Coronary artery (tissue), 2 donors: ENCODE measurements at regions not wholly inside any gene's neighbourhood (a gene's known extent, or its start where the extent isn't known, plus 50 kb on each side); places are given as distances from the start of the nearest gene placed in this dataset.

Experiments used
- DNase-seq: peaks from one replicate; pipeline ENCODE4 v3.0.0-alpha.2; 2017; ENCODE audit warnings: low spot score
- H3K27ac ChIP-seq, 2 donors: fragments of 200-600 bp; sonication (generic); one replicate each; pipeline ENCODE4 v1.5.1; 2016 to 2019
- H3K4me3 ChIP-seq: fragments of 200-600 bp; sonication (generic); 2 replicates; pipeline ENCODE4 v1.5.1; 2016; ENCODE audit warnings: mild to moderate bottlenecking, moderate library complexity
- CTCF ChIP-seq: fragments of 200-600 bp; sonication (generic); IDR thresholded peaks from one replicate; pipeline ENCODE4 v1.5.1; 2019; ENCODE audit warnings: antibody characterized with exemption

- DNase-seq, result no peak
- H3K27ac ChIP-seq, result no peak overlapping the region
- H3K4me3 ChIP-seq, result no peak overlapping the region
- TF ChIP-seq CTCF, result no peak
Measured at GRCh38 chr7:69516238-69516820, 81.9 kb upstream of the AUTS2 start.

GRCh38 chr7:69517985-69518704 lies 80.1 kb upstream of the AUTS2 start:
- Histone ChIP-seq H3K4me3 (no peak overlapping the region), H3K27ac (no peak overlapping the region)
- DNase-seq, result no peak
- no peak for TF ChIP-seq CTCF

DNA sequence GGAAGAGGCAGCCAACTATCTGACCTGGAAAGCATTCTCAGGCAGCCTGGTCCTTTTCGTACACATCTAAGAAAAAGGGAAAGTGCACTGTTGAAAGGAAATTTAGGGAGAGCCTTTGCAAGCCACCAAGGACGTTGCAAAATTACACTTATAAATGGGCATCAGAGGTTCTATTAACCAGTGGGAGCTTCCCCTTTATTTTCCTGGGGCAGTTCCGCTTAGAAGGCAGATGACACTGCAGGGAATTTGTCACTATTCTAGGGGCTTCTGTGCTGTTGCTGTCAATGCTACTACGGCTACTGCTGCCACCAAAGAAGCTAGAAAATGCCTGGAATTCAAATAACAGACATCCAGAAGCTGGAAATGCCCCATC lies 79.6 kb upstream of the AUTS2 start:
- Histone ChIP-seq H3K4me3 (no peak overlapping the region), H3K27ac (no peak overlapping the region)
- TF ChIP-seq CTCF, result no peak
- DNase-seq, result no peak

GRCh38 chr7:69526570-69526969 lies 71.7 kb upstream of the AUTS2 start:
- no peak for DNase-seq
- no peak for TF ChIP-seq CTCF
- Histone ChIP-seq H3K4me3 (no peak overlapping the region), H3K27ac (no peak overlapping the region)

- Histone ChIP-seq H3K27ac (no peak overlapping the region), H3K4me3 (no peak overlapping the region)
- DNase-seq, result no peak
- no peak for TF ChIP-seq CTCF
Measured at GRCh38 chr7:69527706-69528105, 70.6 kb upstream of the AUTS2 start.

DNA sequence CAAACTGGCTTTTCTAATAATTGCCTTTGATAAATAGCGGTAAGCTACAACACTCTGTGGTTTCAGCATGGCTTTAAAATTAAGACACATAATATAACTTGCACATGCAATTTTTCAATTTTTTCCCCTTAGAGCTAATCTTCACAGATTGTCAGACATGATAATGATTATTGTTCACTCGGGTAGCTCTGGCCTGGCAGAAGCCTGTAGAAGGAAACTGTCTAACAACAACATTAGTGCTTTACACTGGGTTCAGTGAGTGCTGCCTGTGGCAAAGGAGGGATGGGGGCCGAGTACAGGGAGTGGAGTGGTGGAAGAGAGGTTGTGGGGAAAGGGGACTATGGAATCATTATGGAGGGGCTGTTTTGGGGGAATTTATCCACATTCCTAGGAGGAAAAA lies 67.2 kb upstream of the AUTS2 start:
- no peak for TF ChIP-seq CTCF
- H3K4me3 ChIP-seq, result no peak overlapping the region
- DNase-seq, result no peak

GRCh38 chr7:69534461-69535041 lies 63.7 kb upstream of the AUTS2 start:
- TF ChIP-seq CTCF, result no peak
- no peak for DNase-seq
- no peak overlapping the region for H3K27ac ChIP-seq
- H3K4me3 ChIP-seq, result no peak overlapping the region

More for the DNA sequence above, 67.2 kb upstream of the AUTS2 start:
- no peak overlapping the region for H3K27ac ChIP-seq
